Mesothelial cell of epicardium (in vitro differentiated cells): ENCODE measurements at regions not wholly inside any gene's neighbourhood (a gene's known extent, or its start where the extent isn't known, plus 50 kb on each side); places are given as distances from the start of the nearest gene placed in this dataset.

Source experiments
- DNase-seq, 2 experiments: peaks; one replicate each; pipeline ENCODE4 v3.0.0; 2021; ENCODE audit warnings: low spot score in 2 of 2; ENCODE audit not compliant: unreplicated experiment in 2 of 2
- H3K27ac Mint-ChIP-seq: 2 replicates; pipeline ENCODE4 v1.8.0; 2021; ENCODE audit warnings: mixed read lengths
- H3K27me3 Mint-ChIP-seq: 2 replicates; pipeline ENCODE4 v1.8.0; 2021; ENCODE audit warnings: low read depth, mixed read lengths
- H3K36me3 Mint-ChIP-seq: 2 replicates; pipeline ENCODE4 v1.8.0; 2021; ENCODE audit warnings: mixed read lengths
- H3K4me1 Mint-ChIP-seq: 2 replicates; pipeline ENCODE4 v1.8.0; 2021; ENCODE audit warnings: mixed read lengths
- H3K4me3 Mint-ChIP-seq: 2 replicates; pipeline ENCODE4 v1.8.0; 2021; ENCODE audit warnings: mild to moderate bottlenecking, moderate library complexity, mixed read lengths
- H3K9me3 Mint-ChIP-seq: 2 replicates; pipeline ENCODE4 v1.8.0; 2021; ENCODE audit warnings: mixed read lengths
- TF ChIP-seq, protein P1 (sequence below): fragments of 200-600 bp; sonication (generic); IDR thresholded peaks from one replicate; pipeline ENCODE4 v1.5.0; 2021; ENCODE audit warnings: antibody characterized with exemption; ENCODE audit not compliant: unreplicated experiment

DNA sequence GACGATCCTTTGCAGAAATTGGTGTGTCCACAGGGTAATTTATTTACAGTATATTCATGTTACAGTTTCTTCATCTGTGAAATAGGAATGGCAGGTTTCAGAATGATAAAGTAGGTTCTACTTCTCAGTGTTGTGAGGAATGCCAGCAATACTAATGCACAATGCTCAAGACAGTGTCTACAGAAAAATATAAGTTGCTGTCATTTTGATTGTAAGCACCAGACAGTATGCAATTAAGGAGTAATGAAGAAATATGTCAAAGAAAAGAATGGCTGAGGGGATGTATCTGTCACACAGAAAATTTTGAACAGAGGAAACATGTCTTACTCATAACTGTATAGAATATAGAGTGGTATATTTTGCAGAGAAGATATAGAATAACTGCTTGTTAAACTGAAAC is 525.4 kb downstream of the GALC start:
- TF ChIP-seq, protein P1, sequence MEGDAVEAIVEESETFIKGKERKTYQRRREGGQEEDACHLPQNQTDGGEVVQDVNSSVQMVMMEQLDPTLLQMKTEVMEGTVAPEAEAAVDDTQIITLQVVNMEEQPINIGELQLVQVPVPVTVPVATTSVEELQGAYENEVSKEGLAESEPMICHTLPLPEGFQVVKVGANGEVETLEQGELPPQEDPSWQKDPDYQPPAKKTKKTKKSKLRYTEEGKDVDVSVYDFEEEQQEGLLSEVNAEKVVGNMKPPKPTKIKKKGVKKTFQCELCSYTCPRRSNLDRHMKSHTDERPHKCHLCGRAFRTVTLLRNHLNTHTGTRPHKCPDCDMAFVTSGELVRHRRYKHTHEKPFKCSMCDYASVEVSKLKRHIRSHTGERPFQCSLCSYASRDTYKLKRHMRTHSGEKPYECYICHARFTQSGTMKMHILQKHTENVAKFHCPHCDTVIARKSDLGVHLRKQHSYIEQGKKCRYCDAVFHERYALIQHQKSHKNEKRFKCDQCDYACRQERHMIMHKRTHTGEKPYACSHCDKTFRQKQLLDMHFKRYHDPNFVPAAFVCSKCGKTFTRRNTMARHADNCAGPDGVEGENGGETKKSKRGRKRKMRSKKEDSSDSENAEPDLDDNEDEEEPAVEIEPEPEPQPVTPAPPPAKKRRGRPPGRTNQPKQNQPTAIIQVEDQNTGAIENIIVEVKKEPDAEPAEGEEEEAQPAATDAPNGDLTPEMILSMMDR: no peak
- Mint-ChIP-seq H3K4me3 (no peak overlapping the region), H3K4me1 (no peaks in the 10 kb centered on the region), H3K9me3 (no peaks in the 10 kb centered on the region), H3K36me3 (no peaks in the 10 kb centered on the region), H3K27ac (no peak overlapping the region), H3K27me3 (no peaks in the 10 kb centered on the region)
- no peak for DNase-seq

DNA sequence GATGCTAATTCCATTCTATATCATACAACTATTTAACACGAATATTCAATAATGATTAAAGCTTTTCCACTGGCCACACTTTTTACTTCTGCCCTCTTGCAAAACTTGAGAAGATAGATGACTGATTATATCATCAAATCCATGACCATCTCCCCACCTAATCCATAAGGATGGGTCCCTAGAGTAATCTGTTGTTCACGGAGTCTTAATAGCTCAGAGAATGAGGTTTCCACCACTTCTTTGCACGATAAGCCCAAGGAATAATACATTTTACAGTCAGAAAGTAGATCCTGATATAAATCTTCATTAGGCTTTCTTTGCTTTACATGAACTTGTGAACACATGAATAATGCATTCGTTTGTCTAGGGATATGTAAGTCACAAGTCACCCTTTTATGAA is 527.2 kb downstream of the GALC start:
- Mint-ChIP-seq H3K27me3 (no peaks in the 10 kb centered on the region), H3K4me3 (no peak overlapping the region), H3K9me3 (no peaks in the 10 kb centered on the region), H3K36me3 (no peaks in the 10 kb centered on the region), H3K4me1 (no peaks in the 10 kb centered on the region), H3K27ac (no peak overlapping the region)
- DNase-seq: no peak
- TF ChIP-seq, protein P1: no peak

DNA sequence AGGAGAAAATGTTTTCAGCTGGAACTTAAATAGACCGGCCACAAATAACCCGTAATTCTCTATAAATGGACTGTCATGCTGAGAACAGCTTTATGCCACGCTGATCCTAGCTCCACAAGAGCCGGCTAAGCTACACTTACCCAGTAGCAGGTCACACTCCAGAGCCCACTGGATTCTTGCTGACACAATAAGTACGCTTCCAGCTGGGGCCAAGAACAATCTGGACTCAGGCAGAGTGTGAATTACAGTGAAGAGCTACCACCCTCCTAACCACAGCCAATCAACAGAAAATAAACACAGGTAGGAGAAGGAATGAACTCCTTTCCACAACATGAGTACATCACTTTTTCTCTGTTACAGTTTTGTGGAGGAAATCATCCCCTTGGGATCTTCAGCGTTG is 531.3 kb downstream of the GALC start:
- TF ChIP-seq, protein P1: no peak
- Mint-ChIP-seq H3K27me3 (no peaks in the 10 kb centered on the region), H3K4me1 (no peaks in the 10 kb centered on the region), H3K9me3 (peaks cover 5% of the 10 kb centered on the region), H3K36me3 (no peaks in the 10 kb centered on the region), H3K4me3 (no peak overlapping the region), H3K27ac (no peak overlapping the region)
- no peak for DNase-seq

DNA sequence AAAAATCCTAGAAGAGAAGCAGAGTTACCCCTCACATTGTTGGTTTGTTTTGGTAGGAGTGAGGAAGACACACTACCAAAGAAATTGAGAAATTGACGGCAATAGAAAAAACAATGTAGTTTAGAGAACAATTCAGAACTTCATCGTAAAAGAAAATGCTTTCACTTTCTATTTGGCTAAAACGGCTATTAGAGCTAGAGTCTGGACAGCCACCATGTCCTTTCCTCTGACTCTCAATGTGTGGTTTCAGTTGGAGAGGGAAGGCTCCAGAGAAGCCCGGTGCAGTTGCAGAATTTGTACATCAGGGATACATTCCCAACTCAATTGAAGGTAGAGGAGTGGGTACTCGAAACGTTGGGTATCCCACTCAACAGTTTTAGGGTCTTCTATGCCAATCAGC is 535.3 kb downstream of the GALC start:
- H3K9me3 Mint-ChIP-seq: peaks cover 5% of the 10 kb centered on the region
- DNase-seq: no peak
- H3K4me1 Mint-ChIP-seq: no peaks in the 10 kb centered on the region
- H3K36me3 Mint-ChIP-seq: no peaks in the 10 kb centered on the region
- H3K27me3 Mint-ChIP-seq: no peaks in the 10 kb centered on the region
- TF ChIP-seq, protein P1: no peak
- no peak overlapping the region for H3K4me3 Mint-ChIP-seq
- no peak overlapping the region for H3K27ac Mint-ChIP-seq

DNA sequence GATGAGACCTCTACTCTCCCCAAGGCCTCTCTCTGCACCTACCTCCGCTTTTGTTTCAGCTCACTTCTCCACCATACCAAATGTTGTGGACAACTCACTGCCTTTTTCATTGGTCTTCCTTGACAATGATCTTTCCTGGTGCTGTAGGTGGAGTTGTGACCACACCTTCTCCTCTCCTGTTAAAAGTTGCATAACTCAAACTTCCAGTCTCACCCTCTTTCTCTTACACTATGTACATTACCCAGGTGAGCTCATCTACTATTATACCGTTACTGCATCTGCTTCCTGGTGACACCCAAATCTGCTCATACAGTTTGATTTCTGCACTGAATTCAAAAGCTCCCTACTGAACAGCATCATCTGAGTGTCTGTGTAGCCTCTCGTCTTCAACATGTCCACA is 542.8 kb downstream of the GALC start:
- TF ChIP-seq, protein P1: no peak
- DNase-seq: no peak
- Mint-ChIP-seq H3K4me1 (no peaks in the 10 kb centered on the region), H3K27ac (no peak overlapping the region), H3K4me3 (no peak overlapping the region), H3K36me3 (no peaks in the 10 kb centered on the region), H3K9me3 (no peaks in the 10 kb centered on the region), H3K27me3 (no peaks in the 10 kb centered on the region)

DNA sequence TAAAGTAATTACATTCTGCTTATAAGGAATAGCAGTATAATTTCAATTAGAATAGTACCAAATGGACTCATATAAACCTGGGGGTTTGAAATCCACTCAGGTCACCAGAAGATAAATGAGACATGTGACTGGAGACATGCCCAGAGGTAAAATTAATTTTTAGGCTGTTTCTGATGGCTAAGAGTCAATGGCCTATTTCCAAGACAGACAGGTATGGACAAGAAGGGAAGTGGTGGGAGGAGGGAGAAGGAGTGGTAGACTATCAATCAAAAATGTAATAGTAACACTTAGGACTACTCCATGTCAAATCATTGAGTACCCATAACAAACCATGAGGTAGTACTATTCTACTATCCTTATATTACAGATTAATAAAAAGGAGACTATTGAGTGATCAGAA is 544.0 kb downstream of the GALC start:
- DNase-seq: no peak
- no peaks in the 10 kb centered on the region for H3K9me3 Mint-ChIP-seq
- no peak overlapping the region for H3K27ac Mint-ChIP-seq
- H3K4me3 Mint-ChIP-seq: no peak overlapping the region
- TF ChIP-seq, protein P1: no peak
- H3K36me3 Mint-ChIP-seq: no peaks in the 10 kb centered on the region
- no peaks in the 10 kb centered on the region for H3K4me1 Mint-ChIP-seq
- no peaks in the 10 kb centered on the region for H3K27me3 Mint-ChIP-seq
